SKM-1 treated with dmso at 0.1 percent for 144 hours (cell line): ENCODE measurements at regions not wholly inside any gene's neighbourhood (a gene's known extent, or its start where the extent isn't known, plus 50 kb on each side); places are given as distances from the start of the nearest gene placed in this dataset.

Experiments
- DNase-seq: peaks from one replicate; lab custom pipeline; 2025; ENCODE audit not compliant: unreplicated experiment; lab: John Stamatoyannopoulos, UW

GRCh38 chr5:6831678-6832671, 118.7 kb downstream of the TENT4A start:
- no peak for DNase-seq

- DNase-seq = no peak
These were observed 119.8 kb downstream of the TENT4A start for GRCh38 chr5:6832994-6833393.

- DNase-seq = no peak
These were observed 120.2 kb downstream of the TENT4A start for GRCh38 chr5:6833406-6833805.

GRCh38 chr5:6837095-6837494, 123.9 kb downstream of the TENT4A start:
- no peak for DNase-seq

- no peak for DNase-seq
These were observed 124.4 kb downstream of the TENT4A start for GRCh38 chr5:6837519-6838110.

- DNase-seq = no peak
These were observed 125.5 kb downstream of the TENT4A start for GRCh38 chr5:6838736-6839135.

- no peak for DNase-seq
These were observed 127.0 kb downstream of the TENT4A start for GRCh38 chr5:6840136-6840793.

- DNase-seq = no peak
These were observed 130.1 kb downstream of the TENT4A start for GRCh38 chr5:6843335-6843734.

- no peak for DNase-seq
These were observed 130.6 kb downstream of the TENT4A start for GRCh38 chr5:6843821-6844220.

GRCh38 chr5:6845856-6846255, 132.6 kb downstream of the TENT4A start:
- no peak for DNase-seq

GRCh38 chr5:6847870-6848269, 134.6 kb downstream of the TENT4A start:
- DNase-seq = no peak

GRCh38 chr5:6849316-6850105, 136.3 kb downstream of the TENT4A start:
- no peak for DNase-seq

- DNase-seq = no peak
These were observed 136.8 kb downstream of the TENT4A start for GRCh38 chr5:6850106-6850432.

GRCh38 chr5:6856653-6857052, 143.4 kb downstream of the TENT4A start:
- no peak for DNase-seq

- DNase-seq = no peak
These were observed 145.2 kb downstream of the TENT4A start for GRCh38 chr5:6858419-6858818.

GRCh38 chr5:6859023-6859422, 145.8 kb downstream of the TENT4A start:
- DNase-seq = no peak

- DNase-seq = no peak
These were observed 146.9 kb downstream of the TENT4A start for GRCh38 chr5:6859951-6860638.

GRCh38 chr5:6861036-6861435, 147.8 kb downstream of the TENT4A start:
- no peak for DNase-seq

- no peak for DNase-seq
These were observed 148.4 kb downstream of the TENT4A start for GRCh38 chr5:6861667-6862066.

- no peak for DNase-seq
These were observed 149.1 kb downstream of the TENT4A start for GRCh38 chr5:6862306-6862705.

GRCh38 chr5:6867712-6868111, 154.5 kb downstream of the TENT4A start:
- DNase-seq = no peak
